COLO668 (cell line): ENCODE measurements at regions not wholly inside any gene's neighbourhood (a gene's known extent, or its start where the extent isn't known, plus 50 kb on each side); places are given as distances from the start of the nearest gene placed in this dataset.

Experiments used
- DNase-seq: peaks from one replicate; lab custom pipeline; 2025; ENCODE audit not compliant: unreplicated experiment; lab: John Stamatoyannopoulos, UW

GRCh38 chr10:4067931-4068561 lies 283.0 kb upstream of the KLF6 start:
- DNase-seq: no peak

GRCh38 chr10:4067531-4067930 lies 282.5 kb upstream of the KLF6 start:
- DNase-seq: no peak

DNA sequence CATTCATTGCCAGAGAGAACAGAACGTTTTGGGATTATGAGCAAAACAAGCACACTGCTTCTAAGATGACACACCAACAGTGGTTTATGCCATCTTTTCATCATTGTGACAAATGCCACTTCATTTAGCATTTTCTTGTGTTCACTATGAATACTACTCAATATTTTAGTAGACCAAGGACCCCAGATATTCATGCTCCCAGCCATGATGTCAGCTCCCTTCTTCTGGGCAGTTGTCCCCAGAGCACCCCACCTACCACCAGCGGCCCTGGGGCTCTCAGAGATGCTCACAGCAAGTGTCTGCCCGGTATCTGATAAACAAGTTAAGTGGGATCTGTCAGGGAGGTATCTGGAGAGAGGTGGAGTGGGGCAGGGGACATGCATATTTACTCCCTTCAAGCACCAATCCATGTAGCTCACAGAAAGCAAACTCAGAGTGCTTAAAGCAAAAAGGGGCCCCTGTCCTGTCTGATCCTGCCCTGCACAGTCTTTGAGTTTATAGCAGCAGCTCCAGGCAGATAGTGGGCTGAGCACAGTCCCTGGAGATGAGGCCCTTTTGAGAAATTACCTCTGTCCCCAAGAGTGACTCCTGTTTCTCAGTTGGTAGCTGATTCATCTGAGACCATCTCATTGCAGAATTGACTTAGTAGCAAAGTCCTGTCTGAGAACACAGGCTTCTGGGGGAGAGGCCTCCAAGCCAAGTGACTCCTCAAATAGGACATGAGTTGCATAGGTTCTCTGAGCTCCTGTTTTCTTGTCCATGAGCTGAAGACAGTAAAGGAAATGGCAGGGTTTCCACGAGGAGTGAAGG lies 281.8 kb upstream of the KLF6 start:
- no peak for DNase-seq

GRCh38 chr10:4064489-4064888 lies 279.5 kb upstream of the KLF6 start:
- DNase-seq: no peak

DNA sequence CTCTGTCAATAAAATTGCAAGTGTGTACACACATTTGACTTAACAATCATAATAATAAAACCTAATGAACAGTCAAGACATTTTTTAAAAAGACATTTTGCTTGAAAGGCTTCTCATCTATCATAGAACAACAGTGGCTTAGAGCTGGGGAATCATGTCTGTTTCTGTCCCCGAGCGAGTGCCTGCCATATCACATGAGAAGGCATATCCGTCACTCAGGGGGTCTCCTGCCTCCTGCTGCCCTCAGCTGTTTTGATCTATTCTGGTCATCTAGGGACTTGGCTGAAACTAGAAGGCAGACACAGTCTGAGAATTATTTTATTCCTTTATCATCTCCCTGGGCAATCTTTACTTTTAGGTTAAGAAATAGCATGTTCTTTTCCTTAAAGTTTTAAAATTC lies 278.7 kb upstream of the KLF6 start:
- DNase-seq: no peak

DNA sequence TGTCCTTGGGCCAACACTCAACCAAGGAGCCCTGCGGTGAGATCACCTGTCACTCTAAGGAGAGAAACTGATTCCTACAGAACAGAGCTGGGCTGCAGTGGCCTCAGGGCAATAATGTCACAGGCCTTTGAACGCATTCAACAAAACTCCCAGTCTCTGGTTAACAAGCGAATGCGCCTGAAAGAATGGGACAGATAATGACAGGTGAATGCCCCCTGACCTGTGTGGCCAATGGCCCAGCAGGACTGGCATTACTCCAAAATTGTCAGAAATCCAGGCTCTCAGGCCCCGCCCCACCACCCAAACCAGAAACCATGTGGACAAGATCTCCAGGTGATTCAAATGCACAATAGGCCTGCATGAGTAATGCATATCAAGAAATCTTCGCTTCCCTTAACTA lies 277.7 kb upstream of the KLF6 start:
- DNase-seq: no peak

DNA sequence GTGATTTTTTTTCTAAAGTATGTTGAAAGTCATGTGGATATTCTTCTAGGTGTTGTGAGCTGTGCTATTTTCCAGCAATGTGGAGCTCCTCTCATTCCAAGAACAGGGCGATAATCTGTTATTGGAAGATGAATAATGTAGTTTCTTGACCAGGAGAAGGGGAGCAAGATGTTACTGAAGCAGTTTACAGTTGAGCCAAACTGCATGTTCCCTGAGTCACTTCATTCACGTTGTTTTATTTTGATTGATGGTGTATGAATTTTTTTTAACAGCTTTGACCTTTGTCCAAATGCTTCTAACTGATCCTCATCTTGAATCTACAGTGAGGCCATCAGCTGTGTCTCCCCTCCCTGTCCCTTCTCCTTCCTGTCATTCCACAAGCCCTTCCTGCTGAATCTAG lies 277.1 kb upstream of the KLF6 start:
- DNase-seq: no peak

GRCh38 chr10:4061441-4061951 lies 276.5 kb upstream of the KLF6 start:
- no peak for DNase-seq

DNA sequence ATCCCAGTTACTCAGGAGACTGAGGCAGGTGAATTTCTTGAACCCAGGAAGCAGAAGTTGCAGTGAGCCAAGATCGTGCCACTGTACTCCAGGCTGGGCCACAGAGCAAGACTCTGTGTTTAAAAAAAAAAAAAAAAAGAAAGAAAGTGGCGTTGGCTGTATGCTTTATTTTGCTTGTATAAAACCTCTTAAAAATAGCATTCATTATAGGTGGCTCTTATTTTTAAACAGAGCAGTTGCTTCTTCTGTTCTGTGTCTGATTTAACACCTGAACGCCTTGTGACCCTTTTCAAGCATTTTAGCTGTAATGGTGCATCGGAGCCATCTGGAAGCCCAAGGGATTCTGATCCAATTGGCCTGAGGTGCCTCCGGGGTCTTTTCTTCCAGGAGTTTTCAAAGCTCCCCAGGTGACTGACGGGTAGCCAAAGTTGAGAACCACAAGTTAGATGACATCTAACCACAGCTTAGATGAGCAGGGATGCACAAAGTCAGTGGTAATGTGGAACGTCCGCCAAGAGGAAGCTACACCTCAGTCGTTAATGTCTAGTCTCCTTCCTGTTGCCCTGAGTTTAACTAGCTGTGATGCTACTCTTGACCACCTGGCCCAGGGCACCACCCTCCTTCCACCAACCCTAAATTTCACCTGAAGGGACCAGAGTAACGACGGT lies 274.6 kb upstream of the KLF6 start:
- no peak for DNase-seq

DNA sequence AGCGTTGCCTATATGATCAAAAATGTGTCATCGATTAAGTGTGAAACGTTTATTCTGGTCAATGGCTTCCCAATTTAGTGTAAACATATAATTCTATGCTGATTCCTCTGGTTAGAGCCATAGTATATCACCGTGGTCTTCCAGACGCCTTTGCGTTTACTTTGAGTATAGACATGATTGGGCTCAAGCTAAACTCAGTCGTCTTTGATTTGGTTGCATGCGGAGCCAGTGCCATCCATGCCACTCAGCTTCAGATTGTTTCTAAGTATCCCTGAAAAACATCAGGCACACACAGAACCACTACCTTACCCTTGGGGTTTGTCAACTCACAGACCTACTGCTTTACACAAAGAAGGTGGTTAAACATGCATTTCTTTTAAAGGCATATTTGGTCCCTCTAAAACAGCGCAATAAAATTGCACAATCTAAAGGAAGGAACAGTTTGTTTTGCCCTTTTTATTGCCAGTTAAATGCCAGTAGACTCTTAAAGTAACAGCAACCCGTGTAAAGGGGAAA lies 273.6 kb upstream of the KLF6 start:
- no peak for DNase-seq

GRCh38 chr10:4057725-4058513 lies 272.9 kb upstream of the KLF6 start:
- DNase-seq: no peak

DNA sequence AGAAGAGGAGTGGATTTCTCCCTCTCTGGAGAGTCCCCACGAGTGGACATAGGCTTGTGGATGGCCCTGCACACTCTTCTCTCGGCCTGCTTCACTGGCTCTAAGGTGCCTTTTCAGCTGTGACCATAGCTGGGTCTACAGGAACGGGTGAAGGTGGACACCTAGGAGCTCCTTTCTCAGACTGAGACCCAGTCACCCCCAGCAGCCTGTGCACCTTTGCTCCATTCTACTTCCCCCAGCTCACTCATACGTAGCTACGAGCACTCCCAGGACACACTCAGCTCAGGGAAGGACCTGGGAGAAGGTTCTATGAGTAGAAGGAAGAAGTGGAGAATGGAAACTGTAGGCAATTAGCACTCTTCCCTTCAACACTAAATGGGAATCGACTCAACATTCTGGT lies 272.0 kb upstream of the KLF6 start:
- DNase-seq: no peak

- DNase-seq: no peak
These were observed 269.8 kb upstream of the KLF6 start for GRCh38 chr10:4054656-4055435.

DNA sequence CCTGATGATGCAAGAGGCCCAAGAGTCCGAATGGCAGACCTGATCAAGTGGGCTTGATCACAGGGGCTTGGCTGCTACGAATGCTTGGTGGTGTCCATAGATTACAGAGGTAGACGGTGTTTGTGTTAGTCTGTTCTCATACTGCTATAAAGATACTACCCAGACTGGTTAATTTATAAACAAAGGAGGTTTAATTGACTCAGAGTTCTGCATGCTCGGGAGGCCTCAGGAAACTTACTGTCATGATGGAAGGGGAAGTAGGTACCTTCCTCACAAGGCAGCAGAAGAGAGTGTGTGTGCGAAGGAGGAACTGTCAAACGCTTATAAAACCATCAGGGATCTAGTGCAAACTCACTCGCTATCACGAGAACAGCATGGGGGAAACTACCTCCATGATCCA lies 268.9 kb upstream of the KLF6 start:
- DNase-seq: no peak

- DNase-seq: no peak
These were observed 266.7 kb upstream of the KLF6 start for GRCh38 chr10:4051641-4052151.

DNA sequence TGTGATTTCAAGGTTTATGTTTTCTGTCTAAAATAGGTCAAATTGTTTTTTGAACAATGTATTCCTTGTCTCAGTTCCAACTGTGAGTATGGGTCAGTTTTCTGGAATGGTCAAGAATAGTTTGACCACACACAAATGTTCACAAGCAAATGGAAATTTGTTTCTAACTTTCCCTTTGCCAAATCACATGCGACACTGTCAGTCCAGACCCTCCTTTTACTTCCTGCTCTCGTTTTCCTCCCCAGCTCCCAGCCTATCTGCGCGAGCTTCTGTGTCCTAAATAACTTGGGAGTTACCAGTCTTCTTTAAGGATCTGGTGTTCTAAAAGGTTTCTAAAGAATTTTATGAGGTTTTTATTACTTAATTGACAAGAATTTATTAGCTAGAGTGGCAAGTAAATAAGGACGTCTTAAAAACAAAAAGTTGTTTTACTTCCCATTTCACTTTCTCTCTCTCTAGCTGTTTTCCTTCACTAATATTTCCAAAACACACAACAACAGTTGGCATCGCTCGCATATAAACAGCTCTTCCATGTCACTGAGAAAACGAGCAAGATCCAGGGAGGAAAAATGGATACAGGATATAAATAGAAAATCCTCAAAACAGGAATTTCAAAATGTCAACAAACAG lies 266.1 kb upstream of the KLF6 start:
- no peak for DNase-seq

DNA sequence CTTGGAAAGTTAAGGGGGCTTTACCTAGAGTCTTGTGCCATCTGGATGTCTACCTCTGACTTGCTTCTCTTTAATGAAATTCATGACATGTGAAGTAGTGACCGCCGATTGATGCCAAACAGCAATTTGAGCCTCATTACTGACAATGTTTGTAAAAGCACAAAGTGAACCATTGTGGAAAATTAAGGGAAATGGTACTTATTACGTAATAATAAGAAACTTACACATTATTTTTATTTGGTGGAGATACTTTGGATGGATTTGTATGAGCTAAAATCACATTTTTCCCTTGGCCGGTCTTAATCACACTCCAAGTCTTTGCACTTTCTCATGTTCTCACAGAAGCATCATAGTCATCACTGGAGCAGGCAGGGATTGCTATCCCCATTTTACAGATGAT lies 265.1 kb upstream of the KLF6 start:
- DNase-seq: no peak

DNA sequence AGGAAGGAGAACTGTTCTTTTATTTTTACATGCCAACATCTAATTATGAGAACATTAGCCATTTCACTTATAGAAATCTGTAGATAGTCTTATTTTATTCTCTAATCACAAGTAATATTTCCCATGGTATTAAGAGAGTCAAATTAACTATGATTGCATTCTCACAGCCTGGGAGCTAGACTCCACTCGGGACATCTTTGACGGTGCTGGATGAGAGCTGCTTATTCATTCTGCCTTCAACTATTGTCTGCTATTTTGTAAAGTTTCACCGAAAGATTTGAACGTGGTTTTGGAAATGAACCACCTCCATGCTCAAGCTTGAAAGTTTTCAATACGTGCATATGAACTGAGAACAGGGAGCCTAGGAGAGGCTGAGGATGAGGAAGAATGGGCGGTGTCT lies 264.3 kb upstream of the KLF6 start:
- no peak for DNase-seq

DNA sequence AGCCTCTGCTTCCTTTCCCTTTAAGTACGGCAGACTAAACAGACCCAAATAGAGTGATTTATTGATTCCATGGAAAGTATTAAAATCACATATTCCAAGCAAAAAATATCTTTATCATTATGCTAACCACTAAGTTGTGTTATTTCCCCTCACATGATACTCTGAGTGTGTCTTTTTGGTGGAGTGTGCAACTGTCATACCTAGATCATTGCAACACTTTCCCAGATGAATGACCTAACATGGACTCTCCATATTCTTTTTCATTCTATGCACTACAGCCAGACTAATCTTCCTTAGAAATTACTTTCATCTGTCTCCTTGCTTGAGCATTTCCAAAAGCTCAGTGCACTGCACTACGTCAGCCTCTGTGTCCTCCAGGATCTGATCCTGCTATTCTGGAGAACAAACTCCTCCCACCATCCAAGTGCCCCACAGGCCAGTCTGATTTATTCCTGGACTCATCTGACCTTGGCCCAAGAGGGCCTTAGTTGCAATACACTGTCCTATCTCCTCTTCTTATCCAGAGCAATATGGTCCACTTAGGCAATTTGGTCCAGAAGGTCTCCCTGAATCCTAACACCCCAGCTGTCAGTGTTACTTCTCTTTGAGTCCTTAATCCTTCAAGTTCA lies 263.3 kb upstream of the KLF6 start:
- no peak for DNase-seq
